D721Med (cell line): ENCODE measurements at regions not wholly inside any gene's neighbourhood (a gene's known extent, or its start where the extent isn't known, plus 50 kb on each side); places are given as distances from the start of the nearest gene placed in this dataset.

Experiments used
- DNase-seq: peaks from one replicate; pipeline ENCODE4 v3.0.0; 2011; ENCODE audit warnings: low spot score; ENCODE audit not compliant: insufficient read length
- FAIRE-seq: peaks from 2 replicates; lab custom pipeline; 2011; peaks lifted over from hg19 to GRCh38; lab: Jason Lieb, UNC
- TF ChIP-seq, protein P1 (sequence below): IDR thresholded peaks from 2 replicates; pipeline ENCODE4 v1.5.1; 2012; ENCODE audit warnings: mild to moderate bottlenecking, control low read depth; ENCODE audit not compliant: insufficient read depth; ENCODE audit errors: missing control alignments

GRCh38 chr3:193794002-193794881 lies 201.2 kb downstream of the OPA1 start:
- FAIRE-seq (no peak), DNase-seq (no peak)
- TF ChIP-seq, protein P1, sequence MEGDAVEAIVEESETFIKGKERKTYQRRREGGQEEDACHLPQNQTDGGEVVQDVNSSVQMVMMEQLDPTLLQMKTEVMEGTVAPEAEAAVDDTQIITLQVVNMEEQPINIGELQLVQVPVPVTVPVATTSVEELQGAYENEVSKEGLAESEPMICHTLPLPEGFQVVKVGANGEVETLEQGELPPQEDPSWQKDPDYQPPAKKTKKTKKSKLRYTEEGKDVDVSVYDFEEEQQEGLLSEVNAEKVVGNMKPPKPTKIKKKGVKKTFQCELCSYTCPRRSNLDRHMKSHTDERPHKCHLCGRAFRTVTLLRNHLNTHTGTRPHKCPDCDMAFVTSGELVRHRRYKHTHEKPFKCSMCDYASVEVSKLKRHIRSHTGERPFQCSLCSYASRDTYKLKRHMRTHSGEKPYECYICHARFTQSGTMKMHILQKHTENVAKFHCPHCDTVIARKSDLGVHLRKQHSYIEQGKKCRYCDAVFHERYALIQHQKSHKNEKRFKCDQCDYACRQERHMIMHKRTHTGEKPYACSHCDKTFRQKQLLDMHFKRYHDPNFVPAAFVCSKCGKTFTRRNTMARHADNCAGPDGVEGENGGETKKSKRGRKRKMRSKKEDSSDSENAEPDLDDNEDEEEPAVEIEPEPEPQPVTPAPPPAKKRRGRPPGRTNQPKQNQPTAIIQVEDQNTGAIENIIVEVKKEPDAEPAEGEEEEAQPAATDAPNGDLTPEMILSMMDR: no peak

DNA sequence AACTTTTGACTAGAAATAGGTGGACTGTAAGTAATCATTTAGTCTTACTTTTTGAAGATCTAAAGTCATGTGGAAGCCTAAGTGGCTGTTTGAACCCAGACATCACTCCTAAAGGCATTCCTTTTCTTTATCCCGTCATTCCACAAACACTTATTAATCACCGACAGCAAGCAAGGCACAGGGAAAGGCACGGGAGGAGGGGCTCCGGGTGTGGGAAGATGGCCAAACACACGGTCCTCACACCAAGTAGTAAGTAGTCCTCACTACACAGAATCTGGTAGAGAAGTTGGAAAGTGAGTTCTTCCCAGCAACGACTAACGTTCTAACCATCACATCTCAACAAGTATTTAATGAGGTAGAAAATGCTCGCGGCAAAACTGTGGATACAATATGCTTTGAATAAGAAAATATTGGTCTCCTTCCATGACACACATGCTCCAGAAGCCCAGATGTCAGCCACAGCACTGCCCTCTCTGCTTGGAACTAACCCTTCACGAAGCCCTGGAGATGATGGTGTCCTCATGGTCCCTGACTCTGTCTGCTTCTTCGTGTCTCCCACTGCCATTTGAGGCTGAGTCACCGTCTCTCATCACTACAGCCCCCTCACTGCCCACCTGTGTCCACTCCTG lies 202.2 kb downstream of the OPA1 start:
- TF ChIP-seq, protein P1: no peak
- FAIRE-seq (no peak), DNase-seq (no peak)

- DNase-seq (no peak), FAIRE-seq (no peak)
- TF ChIP-seq, protein P1: no peak
Observed at GRCh38 chr3:193796089-193796488, 203.1 kb downstream of the OPA1 start.

GRCh38 chr3:193797566-193797965 lies 204.6 kb downstream of the OPA1 start:
- no peak for DNase-seq
- FAIRE-seq: no peak
- TF ChIP-seq, protein P1: no peak

GRCh38 chr3:193798051-193798450 lies 205.0 kb downstream of the OPA1 start:
- TF ChIP-seq, protein P1: no peak
- DNase-seq: no peak
- FAIRE-seq: no peak

DNA sequence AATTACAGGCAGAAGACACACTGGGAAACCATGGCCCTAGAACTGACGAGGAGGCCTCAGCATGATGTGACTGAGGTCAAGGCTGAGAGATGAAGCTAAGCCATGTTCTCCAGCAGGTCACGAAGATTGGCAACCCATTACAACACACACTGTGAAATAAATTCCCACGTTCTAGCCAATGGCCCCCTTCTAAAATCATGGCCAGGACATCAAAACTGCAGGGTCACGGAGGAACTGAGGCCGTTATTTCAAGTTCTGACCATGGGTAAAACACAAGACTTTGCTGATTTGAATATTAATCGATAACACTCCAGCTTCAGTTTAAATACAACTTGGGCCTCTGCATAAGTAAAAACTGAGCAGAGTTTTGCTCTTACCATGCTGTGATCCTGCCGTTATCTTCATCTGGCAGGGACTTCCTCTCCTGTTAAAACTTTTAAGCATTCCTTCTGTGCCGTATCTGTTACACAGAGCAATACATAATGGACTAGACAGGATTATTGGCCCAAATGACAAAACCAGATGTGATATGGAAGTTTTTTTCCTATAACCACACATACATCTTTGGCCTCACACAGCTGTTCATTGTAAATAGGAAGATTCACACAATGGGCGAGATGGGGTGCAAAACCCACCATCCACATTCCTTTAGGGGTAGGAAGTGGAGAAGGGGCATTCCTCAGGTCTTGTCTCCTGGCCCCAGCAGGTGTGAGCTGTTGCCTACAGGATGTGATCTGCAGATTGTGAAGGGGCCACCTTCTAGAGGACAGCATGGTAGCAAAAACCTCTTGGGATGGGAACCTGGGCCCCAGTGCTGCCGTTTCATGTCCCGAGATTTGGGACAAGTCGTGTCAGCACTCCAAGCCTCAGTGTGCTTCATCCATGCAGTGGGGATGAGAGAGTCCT lies 207.4 kb downstream of the OPA1 start:
- TF ChIP-seq, protein P1: no peak
- FAIRE-seq (no peak), DNase-seq (no peak)
